Gastrocnemius medialis (tissue), 4 donors: ENCODE measurements at regions not wholly inside any gene's neighbourhood (a gene's known extent, or its start where the extent isn't known, plus 50 kb on each side); places are given as distances from the start of the nearest gene placed in this dataset.

Source experiments
- ATAC-seq, 2 donors: fragments of 150-250 bp; one replicate each; pipeline ENCODE4 v1.9.1; 2016
- DNase-seq, 2 donors: peaks; one replicate each; pipeline ENCODE4 v3.0.0-alpha.2; 2019
- H3K27ac ChIP-seq, 4 donors: fragments of 200-600 bp; sonication (generic); 1 replicate in 1 of 4; 2 replicates in 3 of 4; pipeline ENCODE4 v1.5.1; 2016 to 2018; ENCODE audit warnings: mild to moderate bottlenecking in 2 of 4, moderate library complexity in 1 of 4
- H3K27me3 ChIP-seq, 3 donors: fragments of 200-600 bp; sonication (generic) in 2 of 3; 1 replicate in 1 of 3; 2 replicates in 2 of 3; pipeline versions ENCODE4 v1.5.1 to v1.6.0; 2016 to 2019; ENCODE audit warnings: mild to moderate bottlenecking in 1 of 3, moderate library complexity in 1 of 3
- H3K36me3 ChIP-seq, 2 donors: fragments of 200-600 bp; sonication (generic) in 1 of 2; one replicate each; pipeline ENCODE4 v1.5.1; 2017 to 2018
- H3K4me1 ChIP-seq, 2 donors: fragments of 200-600 bp; sonication (generic) in 1 of 2; one replicate each; pipeline ENCODE4 v1.5.1; 2016 to 2017; ENCODE audit warnings: mild to moderate bottlenecking in 2 of 2
- H3K4me3 ChIP-seq, 4 donors: fragments of 200-600 bp; sonication (generic) in 3 of 4; 1 replicate in 1 of 4; 2 replicates in 3 of 4; pipeline ENCODE4 v1.5.1; 2016 to 2019; ENCODE audit warnings: mild to moderate bottlenecking in 2 of 4
- H3K9me3 ChIP-seq, 3 donors: fragments of 200-600 bp; sonication (generic) in 2 of 3; 1 replicate in 1 of 3; 2 replicates in 2 of 3; pipeline ENCODE4 v1.5.1; 2016 to 2019
- POLR2A ChIP-seq, 2 donors: fragments of 450-650 bp; IDR thresholded peaks; one replicate each; pipeline ENCODE4 v1.6.1; 2017; ENCODE audit warnings: antibody characterized with exemption in 2 of 2, mild to moderate bottlenecking in 2 of 2, moderate library complexity in 2 of 2
- in situ Hi-C, 4 donors: fragments of 200-750 bp; cut with MboI; loops; one replicate each; pipeline versions ENCODE4 v1.15.0 to v1.8.0; 2017; ENCODE audit warnings: low sequenced_read_pairs in 4 of 4
- intact Hi-C: fragments of 100-400 bp; cut with DNase I; formaldehyde crosslinking; loops from one replicate; pipeline ENCODE4 v1.15.1; 2023; ENCODE audit warnings: low total_unique reads
- TF ChIP-seq, protein P1 (sequence below), 5 experiments: fragments of 450-650 bp in 3 of 5; fragments of 200-600 bp in 2 of 5; sonication (generic) in 2 of 5; IDR thresholded peaks in 4 of 5; conservative IDR thresholded peaks in 1 of 5; 1 replicate in 4 of 5; 2 replicates in 1 of 5; pipeline ENCODE4 v1.5.1; 2016 to 2019; ENCODE audit warnings: antibody characterized with exemption in 5 of 5, mild to moderate bottlenecking in 3 of 5, moderate library complexity in 3 of 5

DNA sequence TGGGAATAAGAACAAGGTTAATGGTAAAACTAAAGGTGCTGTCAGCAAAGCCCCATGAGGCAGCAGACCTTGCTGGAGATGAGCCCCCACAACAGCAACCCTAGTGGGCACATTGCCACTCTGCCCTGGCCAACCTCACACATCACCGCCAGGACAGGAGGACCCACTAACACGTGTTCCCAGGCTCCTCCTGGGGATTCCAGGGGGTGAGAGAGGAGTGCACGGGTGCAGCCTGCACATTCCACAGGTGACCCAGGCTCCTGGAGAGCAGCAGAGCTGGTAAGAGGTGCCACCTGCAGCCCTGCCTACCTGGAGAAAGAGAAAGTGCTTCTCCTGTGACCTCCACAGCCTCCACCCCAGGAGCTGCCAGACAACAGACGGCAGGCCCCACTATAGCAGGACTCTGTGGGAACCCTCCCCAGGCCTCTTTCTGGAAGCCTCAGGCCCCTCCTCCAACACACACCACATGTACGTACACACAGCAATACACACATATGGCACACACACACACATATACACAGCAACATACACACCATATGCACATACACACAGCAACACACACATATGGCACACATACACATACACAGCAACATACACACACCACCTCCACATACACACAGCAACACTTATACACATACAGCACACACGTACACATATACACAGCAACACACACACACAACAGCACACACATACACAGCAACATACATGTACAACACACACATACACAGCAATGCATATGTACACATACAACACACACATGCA lies 187.1 kb downstream of the GLI2 start:
- no peaks in the 10 kb centered on the region for H3K36me3 ChIP-seq
- DNase-seq (no peak), ATAC-seq (no peak)
- no peaks in the 10 kb centered on the region for H3K9me3 ChIP-seq
- H3K4me1 ChIP-seq = peaks cover 14 to 17% of the 10 kb centered on the region in 2 donors
- in situ Hi-C loops (no loop called here), intact Hi-C loops (loop anchor here (5.0 kb wide), 1 partner anchor 370 kb away; no protein-coding TSS in a partner anchor)
- H3K27ac ChIP-seq = no peak overlapping the region
- TF ChIP-seq, protein P1, sequence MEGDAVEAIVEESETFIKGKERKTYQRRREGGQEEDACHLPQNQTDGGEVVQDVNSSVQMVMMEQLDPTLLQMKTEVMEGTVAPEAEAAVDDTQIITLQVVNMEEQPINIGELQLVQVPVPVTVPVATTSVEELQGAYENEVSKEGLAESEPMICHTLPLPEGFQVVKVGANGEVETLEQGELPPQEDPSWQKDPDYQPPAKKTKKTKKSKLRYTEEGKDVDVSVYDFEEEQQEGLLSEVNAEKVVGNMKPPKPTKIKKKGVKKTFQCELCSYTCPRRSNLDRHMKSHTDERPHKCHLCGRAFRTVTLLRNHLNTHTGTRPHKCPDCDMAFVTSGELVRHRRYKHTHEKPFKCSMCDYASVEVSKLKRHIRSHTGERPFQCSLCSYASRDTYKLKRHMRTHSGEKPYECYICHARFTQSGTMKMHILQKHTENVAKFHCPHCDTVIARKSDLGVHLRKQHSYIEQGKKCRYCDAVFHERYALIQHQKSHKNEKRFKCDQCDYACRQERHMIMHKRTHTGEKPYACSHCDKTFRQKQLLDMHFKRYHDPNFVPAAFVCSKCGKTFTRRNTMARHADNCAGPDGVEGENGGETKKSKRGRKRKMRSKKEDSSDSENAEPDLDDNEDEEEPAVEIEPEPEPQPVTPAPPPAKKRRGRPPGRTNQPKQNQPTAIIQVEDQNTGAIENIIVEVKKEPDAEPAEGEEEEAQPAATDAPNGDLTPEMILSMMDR (IDR thresholded peaks at IDR 0.05 in 4 of 5, conservative IDR thresholded peaks at IDR 0.05 in 1 of 5) = no peak
- no peak for TF ChIP-seq POLR2A (IDR thresholded peaks at IDR 0.05)
- H3K4me3 ChIP-seq = no peak overlapping the region
- no peaks in the 10 kb centered on the region for H3K27me3 ChIP-seq

- in situ Hi-C loops (no loop called here), intact Hi-C loops (loop anchor here (5.0 kb wide), 1 partner anchor 371 kb away; no protein-coding TSS in a partner anchor)
- H3K9me3 ChIP-seq = no peaks in the 10 kb centered on the region
- TF ChIP-seq POLR2A (IDR thresholded peaks at IDR 0.05) = no peak
- TF ChIP-seq, protein P1 (IDR thresholded peaks at IDR 0.05 in 4 of 5, conservative IDR thresholded peaks at IDR 0.05 in 1 of 5) = no peak
- no peaks in the 10 kb centered on the region for H3K36me3 ChIP-seq
- no peak overlapping the region for H3K4me3 ChIP-seq
- no peaks in the 10 kb centered on the region for H3K27me3 ChIP-seq
- peaks cover 14 to 17% of the 10 kb centered on the region in 2 donors for H3K4me1 ChIP-seq
- H3K27ac ChIP-seq = no peak overlapping the region
- DNase-seq (no peak), ATAC-seq (no peak)
Observed at GRCh38 chr2:120923426-120923825, 187.8 kb downstream of the GLI2 start.

DNA sequence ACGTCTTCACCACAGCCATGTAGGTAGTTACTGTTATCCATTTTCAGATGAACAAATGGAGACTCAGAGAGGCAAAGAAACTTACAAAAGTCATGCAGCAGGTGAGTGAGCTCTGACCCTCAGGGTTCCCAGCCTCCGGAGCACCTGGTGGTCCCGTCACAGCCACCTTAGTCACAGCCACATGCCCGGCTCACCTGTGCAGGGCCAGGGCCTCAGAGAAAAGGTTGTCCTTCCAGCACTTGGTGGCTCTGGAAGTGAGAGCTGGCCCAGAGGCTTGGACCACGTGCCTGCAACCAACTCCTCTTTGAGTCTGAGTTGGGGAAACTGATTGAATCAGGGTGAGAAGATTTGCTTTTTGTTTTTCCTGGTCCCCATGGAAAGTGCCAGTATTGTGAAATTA lies 189.3 kb downstream of the GLI2 start:
- Histone ChIP-seq H3K27ac (no peak overlapping the region), H3K27me3 (no peaks in the 10 kb centered on the region), H3K9me3 (no peaks in the 10 kb centered on the region), H3K36me3 (no peaks in the 10 kb centered on the region), H3K4me1 (peaks cover 8% of the 10 kb centered on the region in 2 donors), H3K4me3 (no peak overlapping the region)
- DNase-seq = no peak
- intact Hi-C loops (loop anchor here (5.0 kb wide), 1 partner anchor 373 kb away; no protein-coding TSS in a partner anchor), in situ Hi-C loops (no loop called here)
- no peak for TF ChIP-seq POLR2A (IDR thresholded peaks at IDR 0.05)
- TF ChIP-seq, protein P1 (IDR thresholded peaks at IDR 0.05 in 4 of 5, conservative IDR thresholded peaks at IDR 0.05 in 1 of 5) = no peak
- ATAC-seq = no peak

DNA sequence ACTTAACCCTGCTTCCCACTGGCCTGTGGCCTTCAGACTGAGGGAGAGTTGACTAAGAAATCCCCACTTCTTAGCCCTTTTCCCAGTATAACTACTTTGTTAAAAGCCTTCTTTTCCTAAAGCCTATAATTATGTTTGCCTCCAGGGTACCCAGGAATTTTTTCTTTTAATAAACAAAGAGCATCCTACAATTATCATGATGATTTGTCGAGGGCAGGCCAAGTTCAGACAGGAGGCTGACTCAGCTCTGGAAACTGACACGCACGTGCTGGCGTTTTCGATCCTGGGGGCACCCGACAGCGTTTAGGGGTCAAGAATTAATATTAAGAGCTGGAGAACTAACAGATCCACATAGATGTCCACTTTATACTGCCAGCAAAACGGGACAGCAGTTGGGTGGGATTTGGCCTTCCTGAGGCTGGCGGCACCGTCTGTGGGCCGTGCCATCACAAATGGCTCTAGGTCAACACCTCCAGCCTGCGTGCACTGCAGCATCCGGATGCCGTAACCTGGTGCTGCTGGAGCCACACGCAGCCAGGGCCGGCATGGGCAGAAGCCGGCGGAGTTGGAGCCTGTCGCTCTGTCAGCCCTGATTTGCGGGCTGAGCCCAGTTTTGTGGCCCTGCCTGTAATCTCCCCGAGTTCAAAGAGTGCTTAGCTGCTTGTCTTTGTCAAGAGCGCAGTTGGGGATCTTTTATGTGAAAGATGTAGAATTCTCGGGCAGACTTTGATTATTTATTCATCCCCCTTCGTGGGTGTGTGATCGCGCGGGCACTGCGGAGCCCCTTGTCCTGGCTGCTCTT lies 191.0 kb downstream of the GLI2 start:
- Histone ChIP-seq H3K27me3 (no peaks in the 10 kb centered on the region), H3K27ac (no peak overlapping the region), H3K36me3 (no peaks in the 10 kb centered on the region), H3K4me1 (no peaks in the 10 kb centered on the region), H3K4me3 (no peak overlapping the region), H3K9me3 (no peaks in the 10 kb centered on the region)
- in situ Hi-C loops (no loop called here), intact Hi-C loops (no loop called here)
- DNase-seq (no peak), ATAC-seq (no peak)
- TF ChIP-seq, protein P1 (IDR thresholded peaks at IDR 0.05 in 4 of 5, conservative IDR thresholded peaks at IDR 0.05 in 1 of 5) = no peak
- TF ChIP-seq POLR2A (IDR thresholded peaks at IDR 0.05) = no peak
